SK-N-SH treated with all-trans-retinoic acid at 6 μM for 48 hours (cell line): ENCODE measurements at regions not wholly inside any gene's neighbourhood (a gene's known extent, or its start where the extent isn't known, plus 50 kb on each side); places are given as distances from the start of the nearest gene placed in this dataset.
"Not testable (repeated sequence)": the region's sequence is repeated elsewhere in the genome, so short reads cannot be mapped to it uniquely, and the experiment has no call there.

ENCODE experiments used
- ARNTL ChIP-seq: fragments of 450-650 bp; formaldehyde crosslinking; IDR thresholded peaks from 2 replicates; pipeline ENCODE4 v1.5.0; 2020; ENCODE audit warnings: low read depth, mild to moderate bottlenecking, moderate library complexity, borderline replicate concordance
- ESRRG ChIP-seq: fragments of 250-450 bp; sonication (Bioruptor Pico); IDR thresholded peaks from 2 replicates; pipeline ENCODE4 v1.6.1; 2021; ENCODE audit warnings: mild to moderate bottlenecking
- ISL1 ChIP-seq: fragments of 250-450 bp; sonication (Bioruptor Pico); IDR thresholded peaks from 2 replicates; pipeline ENCODE4 v2.1.2; 2022; ENCODE audit warnings: mild to moderate bottlenecking, moderate library complexity
- OSR1 ChIP-seq: fragments of 250-450 bp; sonication (Bioruptor Pico); IDR thresholded peaks from 2 replicates; pipeline ENCODE4 v1.8.0; 2022; ENCODE audit warnings: moderate library complexity, mild to moderate bottlenecking, inconsistent platforms
- RARB ChIP-seq: fragments of 250-450 bp; sonication (Bioruptor Pico); IDR thresholded peaks from 2 replicates; pipeline ENCODE4 v1.8.0; 2021; ENCODE audit warnings: mild to moderate bottlenecking, moderate library complexity
- TCF4 ChIP-seq: fragments of 250-450 bp; sonication (Bioruptor Pico); IDR thresholded peaks from 2 replicates; pipeline ENCODE4 v1.8.0; 2021; ENCODE audit warnings: mild to moderate bottlenecking, moderate library complexity, borderline replicate concordance
- ZFP3 ChIP-seq: fragments of 250-450 bp; sonication (Bioruptor Pico); IDR thresholded peaks from 2 replicates; pipeline ENCODE4 v1.5.0; 2020; ENCODE audit warnings: mild to moderate bottlenecking, moderate library complexity
- ZFP30 ChIP-seq: fragments of 450-650 bp; formaldehyde crosslinking; IDR thresholded peaks from 2 replicates; pipeline ENCODE4 v1.5.0; 2022; ENCODE audit warnings: mild to moderate bottlenecking, moderate library complexity
- TF ChIP-seq, protein P1 (sequence below): fragments of 250-450 bp; sonication (Bioruptor Pico); IDR thresholded peaks from 2 replicates; pipeline ENCODE4 v1.5.1; 2020; ENCODE audit warnings: low read depth, mild to moderate bottlenecking, moderate library complexity
- TF ChIP-seq, protein P2 (sequence below): fragments of 250-450 bp; sonication (Bioruptor Pico); IDR thresholded peaks from 2 replicates; pipeline ENCODE4 v1.8.0; 2021; ENCODE audit warnings: low read depth, mild to moderate bottlenecking, moderate library complexity, borderline replicate concordance
- TF ChIP-seq, protein P3 (sequence below): fragments of 250-450 bp; sonication (Bioruptor Pico); IDR thresholded peaks from 2 replicates; pipeline ENCODE4 v1.5.1; 2021; ENCODE audit warnings: mild to moderate bottlenecking, moderate library complexity

DNA sequence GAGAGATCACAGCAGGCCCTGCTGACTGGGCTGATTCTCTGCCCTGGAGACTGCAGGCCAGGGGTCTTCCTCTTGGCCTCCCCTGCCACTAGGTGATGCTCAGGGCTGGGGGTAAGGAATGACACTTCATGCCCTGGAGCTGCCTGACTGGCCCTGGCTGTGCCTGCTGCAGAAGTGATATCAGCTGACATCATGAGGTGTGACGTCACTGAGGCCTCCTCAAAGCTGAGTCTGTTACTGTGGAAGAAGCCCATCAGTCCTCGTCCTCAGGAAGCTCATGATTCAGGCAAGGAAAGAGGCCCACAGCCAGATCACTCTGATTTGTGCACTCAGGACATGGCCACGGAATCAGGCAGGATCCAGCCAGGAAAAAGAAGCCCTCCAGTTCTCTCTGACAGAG, 283.8 kb upstream of the WSB1 start:
- not testable (repeated sequence) for TF ChIP-seq ESRRG (CRISPR knock-in tag); ZFP30 (CRISPR knock-in tag); TCF4 (CRISPR knock-in tag); ARNTL (CRISPR knock-in tag); ZFP3; ISL1 (CRISPR knock-in tag); OSR1 (CRISPR knock-in tag); RARB (CRISPR knock-in tag)
- TF ChIP-seq, protein P1, sequence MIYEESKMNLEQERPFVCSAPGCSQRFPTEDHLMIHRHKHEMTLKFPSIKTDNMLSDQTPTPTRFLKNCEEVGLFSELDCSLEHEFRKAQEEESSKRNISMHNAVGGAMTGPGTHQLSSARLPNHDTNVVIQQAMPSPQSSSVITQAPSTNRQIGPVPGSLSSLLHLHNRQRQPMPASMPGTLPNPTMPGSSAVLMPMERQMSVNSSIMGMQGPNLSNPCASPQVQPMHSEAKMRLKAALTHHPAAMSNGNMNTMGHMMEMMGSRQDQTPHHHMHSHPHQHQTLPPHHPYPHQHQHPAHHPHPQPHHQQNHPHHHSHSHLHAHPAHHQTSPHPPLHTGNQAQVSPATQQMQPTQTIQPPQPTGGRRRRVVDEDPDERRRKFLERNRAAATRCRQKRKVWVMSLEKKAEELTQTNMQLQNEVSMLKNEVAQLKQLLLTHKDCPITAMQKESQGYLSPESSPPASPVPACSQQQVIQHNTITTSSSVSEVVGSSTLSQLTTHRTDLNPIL, result not testable (repeated sequence)
- TF ChIP-seq, protein P2, sequence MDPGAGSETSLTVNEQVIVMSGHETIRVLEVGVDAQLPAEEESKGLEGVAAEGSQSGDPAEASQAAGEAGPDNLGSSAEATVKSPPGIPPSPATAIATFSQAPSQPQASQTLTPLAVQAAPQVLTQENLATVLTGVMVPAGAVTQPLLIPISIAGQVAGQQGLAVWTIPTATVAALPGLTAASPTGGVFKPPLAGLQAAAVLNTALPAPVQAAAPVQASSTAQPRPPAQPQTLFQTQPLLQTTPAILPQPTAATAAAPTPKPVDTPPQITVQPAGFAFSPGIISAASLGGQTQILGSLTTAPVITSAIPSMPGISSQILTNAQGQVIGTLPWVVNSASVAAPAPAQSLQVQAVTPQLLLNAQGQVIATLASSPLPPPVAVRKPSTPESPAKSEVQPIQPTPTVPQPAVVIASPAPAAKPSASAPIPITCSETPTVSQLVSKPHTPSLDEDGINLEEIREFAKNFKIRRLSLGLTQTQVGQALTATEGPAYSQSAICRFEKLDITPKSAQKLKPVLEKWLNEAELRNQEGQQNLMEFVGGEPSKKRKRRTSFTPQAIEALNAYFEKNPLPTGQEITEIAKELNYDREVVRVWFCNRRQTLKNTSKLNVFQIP (CRISPR knock-in tag), result not testable (repeated sequence)
- TF ChIP-seq, protein P3, sequence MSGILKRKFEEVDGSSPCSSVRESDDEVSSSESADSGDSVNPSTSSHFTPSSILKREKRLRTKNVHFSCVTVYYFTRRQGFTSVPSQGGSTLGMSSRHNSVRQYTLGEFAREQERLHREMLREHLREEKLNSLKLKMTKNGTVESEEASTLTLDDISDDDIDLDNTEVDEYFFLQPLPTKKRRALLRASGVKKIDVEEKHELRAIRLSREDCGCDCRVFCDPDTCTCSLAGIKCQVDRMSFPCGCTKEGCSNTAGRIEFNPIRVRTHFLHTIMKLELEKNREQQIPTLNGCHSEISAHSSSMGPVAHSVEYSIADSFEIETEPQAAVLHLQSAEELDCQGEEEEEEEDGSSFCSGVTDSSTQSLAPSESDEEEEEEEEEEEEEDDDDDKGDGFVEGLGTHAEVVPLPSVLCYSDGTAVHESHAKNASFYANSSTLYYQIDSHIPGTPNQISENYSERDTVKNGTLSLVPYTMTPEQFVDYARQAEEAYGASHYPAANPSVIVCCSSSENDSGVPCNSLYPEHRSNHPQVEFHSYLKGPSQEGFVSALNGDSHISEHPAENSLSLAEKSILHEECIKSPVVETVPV, result not testable (repeated sequence)
